ENCODE measurements at regions not wholly inside any gene's neighbourhood (a gene's known extent, or its start where the extent isn't known, plus 50 kb on each side); places are given as distances from the start of the nearest gene placed in this dataset.

DNA sequence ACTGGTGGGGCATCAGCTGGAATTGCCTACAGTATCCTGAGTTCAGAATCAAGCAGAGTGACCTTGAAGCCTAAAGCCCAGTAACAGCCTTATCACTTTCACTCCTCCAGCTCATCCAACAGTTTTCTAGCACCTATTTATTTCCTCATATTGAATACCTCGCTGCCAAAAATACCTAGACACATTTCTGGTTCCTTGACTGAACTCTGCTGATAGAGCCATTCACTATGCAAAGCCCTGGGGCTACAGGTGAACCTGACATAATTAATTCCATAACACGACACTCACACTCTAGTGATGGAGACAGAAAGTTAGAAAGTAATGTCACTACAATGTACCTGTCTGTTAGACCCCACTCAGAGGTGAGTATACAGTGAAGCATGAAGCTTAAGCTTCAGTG is 149.0 kb upstream of the STX18 start:
- Mint-ChIP-seq H3K4me1 (ENCODE audit: unreplicated experiment) (no peaks in the 10 kb centered on the region), H3K27me3 (ENCODE audit: unreplicated experiment) (peaks cover 2% of the 10 kb centered on the region), H3K4me3 (ENCODE audit: unreplicated experiment) (no peak overlapping the region), H3K36me3 (ENCODE audit: low read depth, unreplicated experiment) (peaks cover 5% of the 10 kb centered on the region), H3K9me3 (ENCODE audit: unreplicated experiment) (no peaks in the 10 kb centered on the region), H3K27ac (ENCODE audit: unreplicated experiment) (no peak overlapping the region)
- DNase-seq (ENCODE audit: low spot score) = no peak
- TF ChIP-seq, protein P1, sequence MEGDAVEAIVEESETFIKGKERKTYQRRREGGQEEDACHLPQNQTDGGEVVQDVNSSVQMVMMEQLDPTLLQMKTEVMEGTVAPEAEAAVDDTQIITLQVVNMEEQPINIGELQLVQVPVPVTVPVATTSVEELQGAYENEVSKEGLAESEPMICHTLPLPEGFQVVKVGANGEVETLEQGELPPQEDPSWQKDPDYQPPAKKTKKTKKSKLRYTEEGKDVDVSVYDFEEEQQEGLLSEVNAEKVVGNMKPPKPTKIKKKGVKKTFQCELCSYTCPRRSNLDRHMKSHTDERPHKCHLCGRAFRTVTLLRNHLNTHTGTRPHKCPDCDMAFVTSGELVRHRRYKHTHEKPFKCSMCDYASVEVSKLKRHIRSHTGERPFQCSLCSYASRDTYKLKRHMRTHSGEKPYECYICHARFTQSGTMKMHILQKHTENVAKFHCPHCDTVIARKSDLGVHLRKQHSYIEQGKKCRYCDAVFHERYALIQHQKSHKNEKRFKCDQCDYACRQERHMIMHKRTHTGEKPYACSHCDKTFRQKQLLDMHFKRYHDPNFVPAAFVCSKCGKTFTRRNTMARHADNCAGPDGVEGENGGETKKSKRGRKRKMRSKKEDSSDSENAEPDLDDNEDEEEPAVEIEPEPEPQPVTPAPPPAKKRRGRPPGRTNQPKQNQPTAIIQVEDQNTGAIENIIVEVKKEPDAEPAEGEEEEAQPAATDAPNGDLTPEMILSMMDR (IDR thresholded peaks at IDR 0.05; ENCODE audit: unreplicated experiment) = no peak

DNA sequence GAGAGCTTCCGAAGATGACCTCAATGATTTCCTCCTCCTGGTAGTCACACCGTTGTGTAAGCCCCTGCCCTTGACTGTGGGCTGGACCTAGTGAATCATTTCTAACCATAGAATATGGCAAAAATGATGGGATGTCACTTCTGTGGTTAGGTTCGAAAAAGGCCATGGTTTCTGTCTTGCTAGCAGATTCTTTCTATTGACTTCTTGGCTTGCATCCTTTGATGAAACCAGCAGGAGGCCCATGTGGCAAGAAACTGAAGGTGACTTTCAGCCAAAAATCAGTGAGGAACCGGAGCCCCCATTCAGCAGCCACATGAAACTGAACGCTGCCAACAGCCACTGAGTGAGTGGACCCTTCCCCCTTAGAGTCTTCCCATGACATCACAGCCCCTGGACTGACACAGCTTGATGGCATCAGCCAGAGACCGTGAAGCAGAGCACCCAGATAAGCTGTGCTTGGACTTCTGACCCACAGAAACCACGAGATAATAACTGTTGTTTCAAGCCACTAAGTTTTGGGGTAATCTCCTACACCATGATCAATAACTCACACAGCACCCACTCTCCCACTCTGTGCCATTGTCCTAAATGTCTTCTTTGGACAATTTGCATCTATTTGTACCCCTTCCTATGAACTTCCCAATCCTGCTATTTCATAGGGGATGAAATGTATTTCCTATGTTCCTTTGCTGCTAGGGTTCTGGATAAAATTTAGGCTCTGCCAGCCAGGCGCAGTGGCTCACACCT is 148.0 kb upstream of the STX18 start:
- TF ChIP-seq, protein P1 (IDR thresholded peaks at IDR 0.05; ENCODE audit: unreplicated experiment) = no peak
- Mint-ChIP-seq H3K27me3 (ENCODE audit: unreplicated experiment) (no peaks in the 10 kb centered on the region), H3K4me3 (ENCODE audit: unreplicated experiment) (no peak overlapping the region), H3K27ac (ENCODE audit: unreplicated experiment) (no peak overlapping the region), H3K4me1 (ENCODE audit: unreplicated experiment) (no peaks in the 10 kb centered on the region), H3K9me3 (ENCODE audit: unreplicated experiment) (no peaks in the 10 kb centered on the region), H3K36me3 (ENCODE audit: low read depth, unreplicated experiment) (peaks cover 5% of the 10 kb centered on the region)
- DNase-seq (ENCODE audit: low spot score) = no peak

DNA sequence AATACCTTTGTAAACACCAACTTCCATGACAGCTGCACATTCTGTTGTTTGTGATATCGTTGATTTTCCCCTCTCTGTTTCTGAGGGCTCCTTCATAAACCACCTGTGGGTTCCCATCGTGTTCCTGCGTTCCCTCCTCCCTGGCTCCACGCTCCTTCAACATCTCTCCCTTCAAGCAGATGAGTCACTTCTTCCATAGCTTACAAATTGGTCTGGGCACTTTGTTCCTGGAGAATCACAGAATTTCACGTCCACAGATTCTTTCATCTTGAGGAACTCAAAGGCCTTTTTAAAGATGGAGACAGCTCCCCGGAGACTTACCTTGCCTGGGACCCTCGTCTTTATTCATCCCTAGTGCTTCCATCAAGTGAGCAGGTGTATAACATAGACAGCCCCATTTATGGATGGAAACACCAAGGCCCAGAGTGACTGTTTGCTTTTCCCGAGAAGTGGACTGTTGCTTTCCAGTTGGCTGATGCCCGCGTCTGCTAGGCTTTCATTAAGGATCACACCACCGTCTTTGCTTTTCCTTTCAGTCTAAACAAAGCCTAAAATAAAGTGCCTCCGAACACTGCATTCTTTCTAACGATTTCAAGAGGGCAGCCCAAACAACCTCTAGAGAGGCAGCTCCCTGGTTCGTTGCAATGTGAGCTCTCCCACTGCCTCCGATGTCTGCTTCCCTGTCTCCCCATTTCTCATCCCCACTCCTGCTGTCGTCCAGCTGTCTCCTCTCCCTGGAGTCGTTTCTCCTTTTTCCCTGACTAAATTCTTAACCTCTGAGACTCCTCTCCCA is 146.3 kb upstream of the STX18 start:
- TF ChIP-seq, protein P1 (IDR thresholded peaks at IDR 0.05; ENCODE audit: unreplicated experiment) = no peak
- Mint-ChIP-seq H3K27ac (ENCODE audit: unreplicated experiment) (no peak overlapping the region), H3K4me3 (ENCODE audit: unreplicated experiment) (no peak overlapping the region), H3K4me1 (ENCODE audit: unreplicated experiment) (no peaks in the 10 kb centered on the region), H3K27me3 (ENCODE audit: unreplicated experiment) (no peaks in the 10 kb centered on the region), H3K36me3 (ENCODE audit: low read depth, unreplicated experiment) (peaks cover 5% of the 10 kb centered on the region), H3K9me3 (ENCODE audit: unreplicated experiment) (no peaks in the 10 kb centered on the region)
- DNase-seq (ENCODE audit: low spot score) = no peak

- H3K4me3 Mint-ChIP-seq (ENCODE audit: unreplicated experiment) = no peak overlapping the region
- H3K36me3 Mint-ChIP-seq (ENCODE audit: low read depth, unreplicated experiment) = peaks cover 5% of the 10 kb centered on the region
- no peak for DNase-seq (ENCODE audit: low spot score)
- TF ChIP-seq, protein P1 (IDR thresholded peaks at IDR 0.05; ENCODE audit: unreplicated experiment) = no peak
- no peaks in the 10 kb centered on the region for H3K4me1 Mint-ChIP-seq (ENCODE audit: unreplicated experiment)
- H3K27ac Mint-ChIP-seq (ENCODE audit: unreplicated experiment) = no peak overlapping the region
- H3K9me3 Mint-ChIP-seq (ENCODE audit: unreplicated experiment) = no peaks in the 10 kb centered on the region
- H3K27me3 Mint-ChIP-seq (ENCODE audit: unreplicated experiment) = no peaks in the 10 kb centered on the region
Observed at GRCh38 chr4:4687100-4687499, 145.3 kb upstream of the STX18 start.
